ENCODE measurements at regions not wholly inside any gene's neighbourhood (a gene's known extent, or its start where the extent isn't known, plus 50 kb on each side); places are given as distances from the start of the nearest gene placed in this dataset.

- Histone ChIP-seq H2AFZ (no peak overlapping the region), H3K4me3 (no peak overlapping the region), H3K4me2 (no peak overlapping the region), H3K36me3 (ENCODE audit: insufficient read depth) (no peaks in the 10 kb centered on the region), H4K20me1 (replicated peaks; ENCODE audit: insufficient read depth) (no peaks in the 10 kb centered on the region), H3K4me1 (ENCODE audit: insufficient read depth) (peaks cover 24% of the 10 kb centered on the region), H3K27me3 (ENCODE audit: insufficient read depth) (no peaks in the 10 kb centered on the region), H3F3A (replicated peaks; ENCODE audit: low read depth) (no peaks in the 10 kb centered on the region), H3K9me2 (ENCODE audit: insufficient read depth) (no peaks in the 10 kb centered on the region; the same call in 1 of the 2 replicates), H3K79me2 (replicated peaks; ENCODE audit: insufficient read depth) (no peaks in the 10 kb centered on the region), H3K27ac (ENCODE audit: low read depth) (no peak overlapping the region)
- ATAC-seq, result no peak
- DNase-seq (ENCODE audit: low spot score), result no peak
- Mint-ChIP-seq H3K9me3 (no peaks in the 10 kb centered on the region), H3K4me1 (peaks cover 36% of the 10 kb centered on the region), H3K27me3 (ENCODE audit: insufficient read depth, low read depth, poor library complexity) (peaks cover 8% of the 10 kb centered on the region), H3K4me3 (no peak overlapping the region), H3K36me3 (ENCODE audit: low read depth) (no peaks in the 10 kb centered on the region), H3K27ac (no peak overlapping the region)
- TF ChIP-seq STAT1 (IDR thresholded peaks at IDR 0.05; ENCODE audit: unreplicated experiment), result no peak
- TF ChIP-seq POLR2AphosphoS5 (IDR thresholded peaks at IDR 0.05; ENCODE audit: low read depth), result no peak
- no peak for TF ChIP-seq REST (IDR thresholded peaks at IDR 0.05; ENCODE audit: unreplicated experiment)
- TF ChIP-seq ZNF331 (CRISPR knock-in tag; IDR thresholded peaks at IDR 0.05; ENCODE audit: low read depth), result no peak
- no peak for TF ChIP-seq ZNF114 (CRISPR knock-in tag; IDR thresholded peaks at IDR 0.05)
- no peak for TF ChIP-seq ETS1 (IDR thresholded peaks at IDR 0.05)
- TF ChIP-seq CREB1 (CRISPR knock-in tag; IDR thresholded peaks at IDR 0.05; ENCODE audit: low read depth), result no peak
- no peak for TF ChIP-seq EZH2phosphoT487 (IDR thresholded peaks at IDR 0.05; ENCODE audit: unreplicated experiment)
- TF ChIP-seq ZNF462 (CRISPR knock-in tag; IDR thresholded peaks at IDR 0.05), result no peak
- no peak for TF ChIP-seq CTCF (conservative IDR thresholded peaks at IDR 0.05; ENCODE audit: low read depth in 2 of 2)
Measured at GRCh38 chr14:61186341-61187195, 94.6 kb downstream of the TMEM30B start.

Data from GM23338 (cell line).